Occipital lobe (tissue), 1 donor: ENCODE measurements at regions not wholly inside any gene's neighbourhood (a gene's known extent, or its start where the extent isn't known, plus 50 kb on each side); places are given as distances from the start of the nearest gene placed in this dataset.
A peak's percentile ranks its signal among the peaks of the same experiment; 100 is the strongest.

ENCODE experiments used
- DNase-seq: peaks from one replicate; lab custom pipeline; 2025; lab: John Stamatoyannopoulos, UW

GRCh38 chr3:111351334-111351733, 190.7 kb upstream of the CD96 start:
- peak; percentile 1 for DNase-seq

GRCh38 chr3:111352585-111352984, 189.4 kb upstream of the CD96 start:
- no peak for DNase-seq

- DNase-seq: no peak
Measured at GRCh38 chr3:111359261-111360030, 182.6 kb upstream of the CD96 start.

- no peak for DNase-seq
Measured at GRCh38 chr3:111362381-111363009, 179.5 kb upstream of the CD96 start.

GRCh38 chr3:111366515-111366914, 175.5 kb upstream of the CD96 start:
- no peak for DNase-seq

GRCh38 chr3:111368056-111368455, 173.9 kb upstream of the CD96 start:
- DNase-seq: no peak

GRCh38 chr3:111369958-111370357, 172.0 kb upstream of the CD96 start:
- DNase-seq: no peak

GRCh38 chr3:111373239-111373638, 168.8 kb upstream of the CD96 start:
- DNase-seq: no peak

- DNase-seq: no peak
Measured at GRCh38 chr3:111373861-111374260, 168.1 kb upstream of the CD96 start.

- DNase-seq: no peak
Measured at GRCh38 chr3:111385971-111386495, 156.0 kb upstream of the CD96 start.

- DNase-seq: no peak
Measured at GRCh38 chr3:111392894-111393398, 149.1 kb upstream of the CD96 start.

- DNase-seq: no peak
Measured at GRCh38 chr3:111412656-111413055, 129.3 kb upstream of the CD96 start.

GRCh38 chr3:111414531-111414930, 127.5 kb upstream of the CD96 start:
- DNase-seq: no peak

GRCh38 chr3:111415018-111415417, 127.0 kb upstream of the CD96 start:
- no peak for DNase-seq

GRCh38 chr3:111418391-111418790, 123.6 kb upstream of the CD96 start:
- DNase-seq: no peak

- DNase-seq: no peak
Measured at GRCh38 chr3:111428301-111428700, 113.7 kb upstream of the CD96 start.

GRCh38 chr3:111434941-111435622, 106.9 kb upstream of the CD96 start:
- DNase-seq: no peak

GRCh38 chr3:111438283-111438682, 103.7 kb upstream of the CD96 start:
- no peak for DNase-seq

- DNase-seq: no peak
Measured at GRCh38 chr3:111454551-111454950, 87.4 kb upstream of the CD96 start.

GRCh38 chr3:111465081-111465670, 76.8 kb upstream of the CD96 start:
- no peak for DNase-seq

GRCh38 chr3:111470032-111470431, 72.0 kb upstream of the CD96 start:
- no peak for DNase-seq

- DNase-seq: no peak
Measured at GRCh38 chr3:111471831-111472230, 70.2 kb upstream of the CD96 start.
